IPS-20b (cell line): ENCODE measurements at regions not wholly inside any gene's neighbourhood (a gene's known extent, or its start where the extent isn't known, plus 50 kb on each side); places are given as distances from the start of the nearest gene placed in this dataset.

Source experiments
- H3K27ac ChIP-seq: one replicate; pipeline ENCODE4 v1.5.1; 2013; ENCODE audit warnings: low read length
- H3K27me3 ChIP-seq: 2 replicates; pipeline ENCODE4 v1.6.1; 2013; ENCODE audit warnings: mild to moderate bottlenecking, low read length, inconsistent platforms; ENCODE audit not compliant: insufficient read depth
- H3K36me3 ChIP-seq: 2 replicates; pipeline ENCODE4 v1.6.1; 2013; ENCODE audit warnings: low read depth, mild to moderate bottlenecking, inconsistent platforms, low read length, moderate library complexity; ENCODE audit not compliant: insufficient read depth
- H3K4me1 ChIP-seq: 2 replicates; pipeline ENCODE4 v1.6.1; 2013; ENCODE audit warnings: mild to moderate bottlenecking, control low read depth, inconsistent platforms, low read length, moderate library complexity; ENCODE audit not compliant: insufficient read depth
- H3K4me3 ChIP-seq: 2 replicates; pipeline ENCODE4 v1.5.1; 2013; ENCODE audit warnings: mild to moderate bottlenecking, low read length, inconsistent platforms
- H3K9ac ChIP-seq: 2 replicates; pipeline ENCODE4 v1.6.1; 2013; ENCODE audit warnings: low read depth, mild to moderate bottlenecking, inconsistent platforms, low read length, moderate library complexity
- H3K9me3 ChIP-seq: 2 replicates; pipeline ENCODE4 v1.6.1; 2013; ENCODE audit warnings: mild to moderate bottlenecking, low read depth, low read length, inconsistent platforms; ENCODE audit not compliant: insufficient read depth

GRCh38 chr5:28374492-28374967 is 1336.1 kb upstream of the CDH9 start:
- Histone ChIP-seq H3K4me1 (no peaks in the 10 kb centered on the region), H3K4me3 (no peak overlapping the region), H3K9me3 (no peaks in the 10 kb centered on the region; the same call in 1 of the 2 replicates), H3K9ac (no peak overlapping the region), H3K27me3 (no peaks in the 10 kb centered on the region), H3K36me3 (no peaks in the 10 kb centered on the region), H3K27ac (no peak overlapping the region)

- H3K27me3 ChIP-seq, result no peaks in the 10 kb centered on the region
Measured at GRCh38 chr5:28370896-28371295, 1332.5 kb upstream of the CDH9 start.

GRCh38 chr5:28369418-28369817 is 1331.0 kb upstream of the CDH9 start:
- Histone ChIP-seq H3K9ac (no peak overlapping the region), H3K4me3 (no peak overlapping the region), H3K9me3 (no peaks in the 10 kb centered on the region), H3K36me3 (no peaks in the 10 kb centered on the region), H3K4me1 (no peaks in the 10 kb centered on the region), H3K27ac (no peak overlapping the region), H3K27me3 (no peaks in the 10 kb centered on the region)

More at GRCh38 chr5:28370896-28371295, 1332.5 kb upstream of the CDH9 start:
- no peaks in the 10 kb centered on the region for H3K4me1 ChIP-seq
- no peaks in the 10 kb centered on the region for H3K36me3 ChIP-seq
- H3K9me3 ChIP-seq, result no peaks in the 10 kb centered on the region
- no peak overlapping the region for H3K9ac ChIP-seq
- no peak overlapping the region for H3K4me3 ChIP-seq
- no peak overlapping the region for H3K27ac ChIP-seq

GRCh38 chr5:28355831-28356230 is 1317.4 kb upstream of the CDH9 start:
- no peak overlapping the region for H3K27ac ChIP-seq
- H3K36me3 ChIP-seq, result no peaks in the 10 kb centered on the region
- H3K9ac ChIP-seq, result no peak overlapping the region
- H3K9me3 ChIP-seq, result peaks cover 8% of the 10 kb centered on the region; the same call in 1 of the 2 replicates
- H3K4me3 ChIP-seq, result no peak overlapping the region
- H3K4me1 ChIP-seq, result no peaks in the 10 kb centered on the region
- no peaks in the 10 kb centered on the region for H3K27me3 ChIP-seq

- H3K9ac ChIP-seq, result no peak overlapping the region
- no peaks in the 10 kb centered on the region for H3K36me3 ChIP-seq
- H3K4me3 ChIP-seq, result no peak overlapping the region
- H3K9me3 ChIP-seq, result peaks cover 6% of the 10 kb centered on the region; the same call in 1 of the 2 replicates
- no peak overlapping the region for H3K27ac ChIP-seq
- H3K4me1 ChIP-seq, result no peaks in the 10 kb centered on the region
- H3K27me3 ChIP-seq, result no peaks in the 10 kb centered on the region
Measured at GRCh38 chr5:28346696-28347095, 1308.3 kb upstream of the CDH9 start.

- no peaks in the 10 kb centered on the region for H3K9me3 ChIP-seq
- no peaks in the 10 kb centered on the region for H3K4me1 ChIP-seq
- H3K4me3 ChIP-seq, result no peak overlapping the region
- no peaks in the 10 kb centered on the region for H3K36me3 ChIP-seq
- no peak overlapping the region for H3K9ac ChIP-seq
- H3K27ac ChIP-seq, result no peak overlapping the region
- no peaks in the 10 kb centered on the region for H3K27me3 ChIP-seq
Measured at GRCh38 chr5:28344836-28345433, 1306.5 kb upstream of the CDH9 start.

GRCh38 chr5:28329176-28329575 is 1290.8 kb upstream of the CDH9 start:
- no peak overlapping the region for H3K9ac ChIP-seq
- H3K36me3 ChIP-seq, result no peaks in the 10 kb centered on the region
- no peak overlapping the region for H3K27ac ChIP-seq
- H3K9me3 ChIP-seq, result no peaks in the 10 kb centered on the region
- no peaks in the 10 kb centered on the region for H3K4me1 ChIP-seq
- H3K27me3 ChIP-seq, result no peaks in the 10 kb centered on the region
- H3K4me3 ChIP-seq, result no peak overlapping the region

GRCh38 chr5:28328681-28329080 is 1290.3 kb upstream of the CDH9 start:
- no peaks in the 10 kb centered on the region for H3K27me3 ChIP-seq
- no peak overlapping the region for H3K27ac ChIP-seq
- H3K4me3 ChIP-seq, result no peak overlapping the region
- no peaks in the 10 kb centered on the region for H3K4me1 ChIP-seq
- no peaks in the 10 kb centered on the region for H3K9me3 ChIP-seq
- H3K36me3 ChIP-seq, result no peaks in the 10 kb centered on the region
- no peak overlapping the region for H3K9ac ChIP-seq

GRCh38 chr5:28324174-28324573 is 1285.8 kb upstream of the CDH9 start:
- Histone ChIP-seq H3K4me3 (no peak overlapping the region), H3K9ac (no peak overlapping the region), H3K9me3 (no peaks in the 10 kb centered on the region), H3K36me3 (no peaks in the 10 kb centered on the region), H3K4me1 (no peaks in the 10 kb centered on the region), H3K27ac (no peak overlapping the region), H3K27me3 (no peaks in the 10 kb centered on the region)

- H3K27ac ChIP-seq, result no peak overlapping the region
- H3K36me3 ChIP-seq, result no peaks in the 10 kb centered on the region
- no peaks in the 10 kb centered on the region for H3K9me3 ChIP-seq
- H3K9ac ChIP-seq, result no peak overlapping the region
- H3K4me1 ChIP-seq, result no peaks in the 10 kb centered on the region
- H3K27me3 ChIP-seq, result no peaks in the 10 kb centered on the region
- no peak overlapping the region for H3K4me3 ChIP-seq
Measured at GRCh38 chr5:28313953-28314352, 1275.6 kb upstream of the CDH9 start.

GRCh38 chr5:28313321-28313951 is 1275.0 kb upstream of the CDH9 start:
- H3K4me3 ChIP-seq, result no peak overlapping the region
- H3K9me3 ChIP-seq, result no peaks in the 10 kb centered on the region
- no peak overlapping the region for H3K9ac ChIP-seq
- no peak overlapping the region for H3K27ac ChIP-seq
- H3K4me1 ChIP-seq, result no peaks in the 10 kb centered on the region
- H3K36me3 ChIP-seq, result no peaks in the 10 kb centered on the region
- H3K27me3 ChIP-seq, result no peaks in the 10 kb centered on the region

GRCh38 chr5:28310696-28311095 is 1272.3 kb upstream of the CDH9 start:
- no peaks in the 10 kb centered on the region for H3K9me3 ChIP-seq
- H3K27me3 ChIP-seq, result no peaks in the 10 kb centered on the region
- H3K36me3 ChIP-seq, result no peaks in the 10 kb centered on the region
- no peak overlapping the region for H3K27ac ChIP-seq
- no peak overlapping the region for H3K9ac ChIP-seq
- H3K4me3 ChIP-seq, result no peak overlapping the region
- no peaks in the 10 kb centered on the region for H3K4me1 ChIP-seq
